ENCODE measurements at regions not wholly inside any gene's neighbourhood (a gene's known extent, or its start where the extent isn't known, plus 50 kb on each side); places are given as distances from the start of the nearest gene placed in this dataset.

DNA sequence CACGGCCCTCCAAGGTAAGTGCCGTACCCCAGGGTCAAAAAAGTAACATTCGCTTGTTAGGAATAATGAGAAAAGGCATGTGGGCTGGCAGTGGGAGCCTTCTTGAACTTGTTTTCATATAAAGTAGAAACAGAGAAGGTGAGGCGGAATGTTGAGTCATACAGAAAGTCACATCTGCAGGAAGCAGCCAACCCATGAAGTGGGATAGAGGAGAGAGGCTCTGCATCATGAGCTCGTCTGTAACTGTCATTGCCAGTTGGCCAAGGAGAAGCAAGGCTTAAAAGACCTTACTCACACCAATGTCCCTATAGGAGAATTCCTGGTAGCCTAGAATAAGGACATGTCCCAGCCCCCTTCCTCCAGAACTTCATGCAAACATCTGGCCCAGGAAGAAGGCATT lies 253.3 kb downstream of the BUD13 start:
- ATAC-seq, result no peak
- TF ChIP-seq ZNF8 (CRISPR knock-in tag; IDR thresholded peaks at IDR 0.05) (no peak), ARNTL (CRISPR knock-in tag; IDR thresholded peaks at IDR 0.05; ENCODE audit: borderline replicate concordance, low read depth) (no peak), PPARA (CRISPR knock-in tag; IDR thresholded peaks at IDR 0.05; ENCODE audit: borderline replicate concordance) (no peak)
- TF ChIP-seq, protein P1, sequence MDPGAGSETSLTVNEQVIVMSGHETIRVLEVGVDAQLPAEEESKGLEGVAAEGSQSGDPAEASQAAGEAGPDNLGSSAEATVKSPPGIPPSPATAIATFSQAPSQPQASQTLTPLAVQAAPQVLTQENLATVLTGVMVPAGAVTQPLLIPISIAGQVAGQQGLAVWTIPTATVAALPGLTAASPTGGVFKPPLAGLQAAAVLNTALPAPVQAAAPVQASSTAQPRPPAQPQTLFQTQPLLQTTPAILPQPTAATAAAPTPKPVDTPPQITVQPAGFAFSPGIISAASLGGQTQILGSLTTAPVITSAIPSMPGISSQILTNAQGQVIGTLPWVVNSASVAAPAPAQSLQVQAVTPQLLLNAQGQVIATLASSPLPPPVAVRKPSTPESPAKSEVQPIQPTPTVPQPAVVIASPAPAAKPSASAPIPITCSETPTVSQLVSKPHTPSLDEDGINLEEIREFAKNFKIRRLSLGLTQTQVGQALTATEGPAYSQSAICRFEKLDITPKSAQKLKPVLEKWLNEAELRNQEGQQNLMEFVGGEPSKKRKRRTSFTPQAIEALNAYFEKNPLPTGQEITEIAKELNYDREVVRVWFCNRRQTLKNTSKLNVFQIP (CRISPR knock-in tag; IDR thresholded peaks at IDR 0.05; ENCODE audit: borderline replicate concordance, low read depth), result no peak

DNA sequence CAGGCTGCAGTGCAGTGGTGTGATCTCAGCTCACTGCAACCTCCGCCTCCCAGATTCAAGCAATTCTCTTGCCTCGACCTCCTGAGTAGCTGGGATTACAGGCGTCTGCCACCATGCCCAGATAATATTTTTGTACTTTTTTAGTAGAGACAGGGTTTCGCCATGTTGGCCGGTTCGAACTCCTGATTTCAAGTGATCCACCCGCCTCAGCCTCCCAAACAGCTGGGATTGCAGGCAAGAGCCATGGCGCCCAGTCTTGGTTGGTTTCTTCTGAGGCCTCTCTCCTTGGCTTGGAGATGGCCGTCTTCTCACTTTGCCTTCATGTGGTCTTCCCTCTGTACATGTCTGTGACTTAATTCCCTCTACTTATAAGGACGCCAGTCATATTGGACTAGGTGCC lies 254.6 kb downstream of the BUD13 start:
- ATAC-seq, result no peak
- TF ChIP-seq CSDC2 (CRISPR knock-in tag; IDR thresholded peaks at IDR 0.05), result no peak
- TF ChIP-seq BACH2 (CRISPR knock-in tag; IDR thresholded peaks at IDR 0.05; ENCODE audit: borderline replicate concordance), result no peak
- no peak for TF ChIP-seq ZNF565 (CRISPR knock-in tag; conservative IDR thresholded peaks at IDR 0.05; ENCODE audit: low read depth)
- TF ChIP-seq OSR1 (CRISPR knock-in tag; IDR thresholded peaks at IDR 0.05), result no peak

DNA sequence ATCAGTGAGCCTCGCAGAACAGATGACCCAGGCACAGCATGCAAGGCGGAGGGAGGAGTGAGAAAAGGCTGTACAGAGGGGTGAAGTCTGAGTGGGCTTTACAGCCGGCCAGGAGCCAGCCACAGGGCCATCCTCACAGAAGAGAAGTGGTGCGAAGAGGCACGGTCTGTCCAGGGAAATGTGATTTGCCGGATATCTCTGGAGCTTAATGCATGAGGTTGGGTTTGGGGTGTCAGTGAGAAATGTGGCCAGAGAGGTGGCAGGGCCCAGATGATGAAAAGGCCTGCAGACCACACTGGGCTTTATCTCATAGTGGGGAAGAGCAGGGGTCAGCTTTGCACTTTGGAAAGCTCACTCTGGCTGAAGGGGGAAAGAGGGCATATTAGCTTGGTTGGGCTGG lies 255.2 kb downstream of the BUD13 start:
- no peak for TF ChIP-seq OSR1 (CRISPR knock-in tag; IDR thresholded peaks at IDR 0.05)
- no peak for TF ChIP-seq TOX (CRISPR knock-in tag; IDR thresholded peaks at IDR 0.05; ENCODE audit: borderline replicate concordance)
- TF ChIP-seq PPARA (CRISPR knock-in tag; IDR thresholded peaks at IDR 0.05; ENCODE audit: borderline replicate concordance), result no peak
- TF ChIP-seq ESRRG (CRISPR knock-in tag; IDR thresholded peaks at IDR 0.05), result no peak
- no peak for TF ChIP-seq BACH2 (CRISPR knock-in tag; IDR thresholded peaks at IDR 0.05; ENCODE audit: borderline replicate concordance)
- no peak for TF ChIP-seq SNAI2 (CRISPR knock-in tag; IDR thresholded peaks at IDR 0.05)
- no peak for TF ChIP-seq ZFP30 (CRISPR knock-in tag; IDR thresholded peaks at IDR 0.05)
- ATAC-seq, result no peak

DNA sequence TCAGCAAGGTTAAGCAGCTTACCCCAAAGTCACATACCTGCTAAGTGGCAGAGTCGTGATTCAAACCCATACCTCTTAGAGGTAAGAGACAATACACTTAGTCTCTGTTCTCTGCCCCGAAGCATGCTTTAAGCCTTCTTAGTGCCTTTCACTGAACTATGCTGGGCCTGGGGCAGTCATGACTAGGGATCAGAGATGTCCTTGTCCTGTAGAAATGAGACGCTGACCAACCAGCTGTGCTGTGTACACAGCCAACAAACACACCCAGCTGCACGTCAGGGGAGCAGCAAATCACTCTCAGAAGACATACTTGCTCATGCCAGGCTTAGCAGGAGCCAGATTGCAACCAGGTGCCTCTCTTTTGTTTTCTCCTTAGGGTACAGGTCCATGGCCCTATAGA lies 255.7 kb downstream of the BUD13 start:
- TF ChIP-seq ZFP3 (CRISPR knock-in tag; IDR thresholded peaks at IDR 0.05), result no peak
- TF ChIP-seq ZNF565 (CRISPR knock-in tag; conservative IDR thresholded peaks at IDR 0.05; ENCODE audit: low read depth), result no peak
- no peak for TF ChIP-seq ARNTL (CRISPR knock-in tag; IDR thresholded peaks at IDR 0.05; ENCODE audit: borderline replicate concordance, low read depth)
- no peak for TF ChIP-seq CSDC2 (CRISPR knock-in tag; IDR thresholded peaks at IDR 0.05)
- TF ChIP-seq, protein P2, sequence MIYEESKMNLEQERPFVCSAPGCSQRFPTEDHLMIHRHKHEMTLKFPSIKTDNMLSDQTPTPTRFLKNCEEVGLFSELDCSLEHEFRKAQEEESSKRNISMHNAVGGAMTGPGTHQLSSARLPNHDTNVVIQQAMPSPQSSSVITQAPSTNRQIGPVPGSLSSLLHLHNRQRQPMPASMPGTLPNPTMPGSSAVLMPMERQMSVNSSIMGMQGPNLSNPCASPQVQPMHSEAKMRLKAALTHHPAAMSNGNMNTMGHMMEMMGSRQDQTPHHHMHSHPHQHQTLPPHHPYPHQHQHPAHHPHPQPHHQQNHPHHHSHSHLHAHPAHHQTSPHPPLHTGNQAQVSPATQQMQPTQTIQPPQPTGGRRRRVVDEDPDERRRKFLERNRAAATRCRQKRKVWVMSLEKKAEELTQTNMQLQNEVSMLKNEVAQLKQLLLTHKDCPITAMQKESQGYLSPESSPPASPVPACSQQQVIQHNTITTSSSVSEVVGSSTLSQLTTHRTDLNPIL (CRISPR knock-in tag; IDR thresholded peaks at IDR 0.05; ENCODE audit: low read depth), result no peak
- TF ChIP-seq TCF4 (CRISPR knock-in tag; IDR thresholded peaks at IDR 0.05; ENCODE audit: borderline replicate concordance), result no peak
- no peak for TF ChIP-seq OSR1 (CRISPR knock-in tag; IDR thresholded peaks at IDR 0.05)
- no peak for TF ChIP-seq ZC3H10 (CRISPR knock-in tag; IDR thresholded peaks at IDR 0.05)
- TF ChIP-seq ZNF8 (CRISPR knock-in tag; IDR thresholded peaks at IDR 0.05), result no peak
- no peak for TF ChIP-seq ISL1 (CRISPR knock-in tag; IDR thresholded peaks at IDR 0.05)
- TF ChIP-seq CSRNP3 (CRISPR knock-in tag; IDR thresholded peaks at IDR 0.05), result no peak
- TF ChIP-seq, protein P1 (CRISPR knock-in tag; IDR thresholded peaks at IDR 0.05; ENCODE audit: borderline replicate concordance, low read depth), result no peak
- no peak for TF ChIP-seq BACH2 (CRISPR knock-in tag; IDR thresholded peaks at IDR 0.05; ENCODE audit: borderline replicate concordance)
- TF ChIP-seq, protein P3, sequence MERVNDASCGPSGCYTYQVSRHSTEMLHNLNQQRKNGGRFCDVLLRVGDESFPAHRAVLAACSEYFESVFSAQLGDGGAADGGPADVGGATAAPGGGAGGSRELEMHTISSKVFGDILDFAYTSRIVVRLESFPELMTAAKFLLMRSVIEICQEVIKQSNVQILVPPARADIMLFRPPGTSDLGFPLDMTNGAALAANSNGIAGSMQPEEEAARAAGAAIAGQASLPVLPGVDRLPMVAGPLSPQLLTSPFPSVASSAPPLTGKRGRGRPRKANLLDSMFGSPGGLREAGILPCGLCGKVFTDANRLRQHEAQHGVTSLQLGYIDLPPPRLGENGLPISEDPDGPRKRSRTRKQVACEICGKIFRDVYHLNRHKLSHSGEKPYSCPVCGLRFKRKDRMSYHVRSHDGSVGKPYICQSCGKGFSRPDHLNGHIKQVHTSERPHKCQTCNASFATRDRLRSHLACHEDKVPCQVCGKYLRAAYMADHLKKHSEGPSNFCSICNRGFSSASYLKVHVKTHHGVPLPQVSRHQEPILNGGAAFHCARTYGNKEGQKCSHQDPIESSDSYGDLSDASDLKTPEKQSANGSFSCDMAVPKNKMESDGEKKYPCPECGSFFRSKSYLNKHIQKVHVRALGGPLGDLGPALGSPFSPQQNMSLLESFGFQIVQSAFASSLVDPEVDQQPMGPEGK (CRISPR knock-in tag; IDR thresholded peaks at IDR 0.05; ENCODE audit: borderline replicate concordance), result no peak
- no peak for TF ChIP-seq RARB (CRISPR knock-in tag; IDR thresholded peaks at IDR 0.05)
- TF ChIP-seq SNAI2 (CRISPR knock-in tag; IDR thresholded peaks at IDR 0.05), result no peak
- TF ChIP-seq PPARA (CRISPR knock-in tag; IDR thresholded peaks at IDR 0.05; ENCODE audit: borderline replicate concordance), result no peak
- no peak for TF ChIP-seq GLIS3 (CRISPR knock-in tag; IDR thresholded peaks at IDR 0.05)
- no peak for TF ChIP-seq ZNF70 (CRISPR knock-in tag; IDR thresholded peaks at IDR 0.05)
- ATAC-seq, result no peak
